C4-2B (cell line): ENCODE measurements at regions not wholly inside any gene's neighbourhood (a gene's known extent, or its start where the extent isn't known, plus 50 kb on each side); places are given as distances from the start of the nearest gene placed in this dataset.

Experiments used
- H3K27ac ChIP-seq: fragments of 450-650 bp; 2 replicates; pipeline ENCODE4 v1.5.1; 2017
- ZFX ChIP-seq: fragments of 450-650 bp; IDR thresholded peaks from 2 replicates; pipeline ENCODE4 v1.6.1; 2017
- TF ChIP-seq, protein P1 (sequence below): fragments of 450-650 bp; conservative IDR thresholded peaks from 2 replicates; pipeline ENCODE4 v1.5.1; 2017; ENCODE audit warnings: mild to moderate bottlenecking

DNA sequence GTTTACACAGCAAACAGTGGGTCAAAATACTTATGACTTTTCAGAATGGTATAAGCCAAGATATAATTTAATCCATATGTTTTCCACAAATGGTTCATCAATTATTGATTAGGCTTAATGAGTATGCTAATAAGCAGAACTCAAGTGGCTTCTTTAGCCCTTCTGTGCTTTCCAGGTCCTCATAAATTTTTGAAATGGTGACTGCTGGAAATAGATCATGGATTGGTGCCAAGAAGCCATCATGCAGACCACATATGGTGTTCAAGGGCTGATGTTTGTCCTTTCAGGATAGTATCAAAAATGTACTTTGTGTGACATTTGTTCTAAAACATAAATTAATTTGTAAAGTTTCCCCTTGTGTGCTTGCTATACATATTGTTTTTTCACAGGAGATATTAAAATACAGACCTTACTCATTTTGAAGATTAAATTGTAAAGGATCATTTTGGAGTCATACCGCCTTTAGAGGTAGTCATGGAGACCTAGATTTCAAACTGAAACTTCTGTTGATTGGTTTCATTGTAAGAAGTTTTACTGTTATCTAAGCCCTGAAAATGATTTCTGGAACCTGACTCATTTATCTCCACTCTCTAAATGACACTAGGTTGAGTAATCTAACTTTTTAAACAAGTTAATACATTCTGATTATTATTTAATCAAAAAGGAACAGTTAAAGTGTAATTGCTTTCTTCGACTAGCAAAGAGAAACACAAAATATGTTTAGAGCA, 507.9 kb downstream of the PLA2G4A start:
- H3K27ac ChIP-seq, result no peak overlapping the region
- no peak for TF ChIP-seq ZFX
- TF ChIP-seq, protein P1, sequence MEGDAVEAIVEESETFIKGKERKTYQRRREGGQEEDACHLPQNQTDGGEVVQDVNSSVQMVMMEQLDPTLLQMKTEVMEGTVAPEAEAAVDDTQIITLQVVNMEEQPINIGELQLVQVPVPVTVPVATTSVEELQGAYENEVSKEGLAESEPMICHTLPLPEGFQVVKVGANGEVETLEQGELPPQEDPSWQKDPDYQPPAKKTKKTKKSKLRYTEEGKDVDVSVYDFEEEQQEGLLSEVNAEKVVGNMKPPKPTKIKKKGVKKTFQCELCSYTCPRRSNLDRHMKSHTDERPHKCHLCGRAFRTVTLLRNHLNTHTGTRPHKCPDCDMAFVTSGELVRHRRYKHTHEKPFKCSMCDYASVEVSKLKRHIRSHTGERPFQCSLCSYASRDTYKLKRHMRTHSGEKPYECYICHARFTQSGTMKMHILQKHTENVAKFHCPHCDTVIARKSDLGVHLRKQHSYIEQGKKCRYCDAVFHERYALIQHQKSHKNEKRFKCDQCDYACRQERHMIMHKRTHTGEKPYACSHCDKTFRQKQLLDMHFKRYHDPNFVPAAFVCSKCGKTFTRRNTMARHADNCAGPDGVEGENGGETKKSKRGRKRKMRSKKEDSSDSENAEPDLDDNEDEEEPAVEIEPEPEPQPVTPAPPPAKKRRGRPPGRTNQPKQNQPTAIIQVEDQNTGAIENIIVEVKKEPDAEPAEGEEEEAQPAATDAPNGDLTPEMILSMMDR, result no peak

DNA sequence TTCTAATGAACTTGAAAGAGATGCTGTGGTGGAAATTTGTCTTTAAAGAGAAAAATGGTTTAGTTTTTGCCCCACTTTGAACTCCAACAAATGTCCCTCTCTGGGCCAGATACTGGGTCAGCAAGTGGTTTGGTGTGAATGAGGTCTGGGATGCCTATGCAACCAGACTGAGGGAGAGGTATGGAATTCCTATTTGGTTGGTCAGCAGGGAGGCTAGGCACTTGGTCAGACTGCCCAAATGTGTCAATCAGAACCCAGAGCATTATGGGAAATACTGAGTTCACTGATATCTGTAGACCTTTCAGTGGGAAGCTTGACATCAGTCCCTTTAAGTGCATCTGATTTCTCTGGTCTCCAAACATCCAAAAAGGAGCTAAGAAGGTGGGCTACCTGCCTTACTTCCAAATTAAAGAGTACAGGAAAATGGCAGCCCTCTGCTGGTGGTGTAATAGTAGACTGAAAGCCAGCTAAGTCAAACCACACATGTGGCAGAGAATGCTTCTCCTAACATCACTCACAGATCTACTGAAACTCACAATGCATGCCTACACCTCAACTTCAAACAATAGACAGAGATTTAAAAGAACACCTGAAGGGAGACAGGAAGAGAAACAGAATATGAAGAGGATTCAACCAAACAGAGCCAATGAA, 510.1 kb downstream of the PLA2G4A start:
- no peak overlapping the region for H3K27ac ChIP-seq
- TF ChIP-seq, protein P1, result no peak
- TF ChIP-seq ZFX, result no peak

DNA sequence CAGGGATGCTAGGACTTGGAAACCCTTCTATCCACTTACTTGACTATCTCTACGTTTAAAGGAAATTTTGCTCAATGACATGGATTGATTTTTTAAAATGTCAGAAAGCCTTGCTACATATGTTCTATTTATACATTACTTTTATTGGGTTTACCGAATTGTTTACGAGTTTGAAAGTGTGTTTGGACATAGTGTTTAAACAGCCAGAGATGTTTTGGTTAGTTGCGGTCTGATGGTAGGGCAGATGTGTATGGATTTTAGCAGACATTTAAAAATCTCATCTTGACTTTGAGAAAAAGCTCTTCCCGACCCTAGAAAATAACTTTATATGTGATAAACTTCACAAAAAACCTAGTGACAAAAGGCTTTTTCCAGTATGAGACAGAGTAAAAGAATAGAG, 513.7 kb downstream of the PLA2G4A start:
- H3K27ac ChIP-seq, result no peak overlapping the region
- TF ChIP-seq, protein P1, result no peak
- TF ChIP-seq ZFX, result no peak

DNA sequence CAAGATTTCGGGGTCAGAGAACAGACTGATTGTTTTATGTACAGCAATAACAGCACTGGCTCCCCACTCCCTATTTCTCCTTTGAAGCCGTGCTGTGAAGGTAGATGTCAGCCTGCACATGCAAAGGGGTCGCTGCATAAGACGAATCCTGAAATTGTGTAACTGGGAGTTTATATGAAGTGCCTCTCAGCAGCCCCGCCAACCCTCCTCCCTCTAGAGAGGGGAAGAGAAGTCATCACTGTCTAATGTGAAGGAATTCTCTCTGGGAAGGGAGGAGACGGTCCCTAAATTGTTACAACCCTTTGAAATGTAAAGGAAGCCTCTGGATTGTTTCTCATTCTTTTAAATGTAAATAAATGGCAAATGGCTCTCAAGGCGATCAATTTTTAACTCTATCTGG, 545.3 kb downstream of the PLA2G4A start:
- TF ChIP-seq, protein P1, result no peak
- H3K27ac ChIP-seq, result no peak overlapping the region

DNA sequence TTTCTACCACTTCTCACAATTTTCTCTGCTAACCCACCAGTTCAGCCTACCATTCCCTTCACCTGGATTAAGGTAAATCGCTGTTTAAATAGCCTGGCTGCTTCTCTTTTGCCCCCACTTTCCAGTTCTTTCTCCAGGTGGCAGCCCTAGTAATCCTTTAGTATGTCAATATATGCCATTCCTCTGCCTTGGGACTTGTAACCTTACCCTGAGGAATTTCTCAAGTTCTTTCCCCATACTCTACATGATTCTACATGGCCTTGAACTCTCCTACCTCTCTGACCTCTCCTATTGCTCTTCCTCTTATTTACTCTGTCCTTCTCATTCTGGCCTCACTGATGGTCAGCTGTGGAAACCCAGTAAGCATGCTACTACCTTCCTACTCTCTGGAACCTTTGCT, 546.0 kb downstream of the PLA2G4A start:
- TF ChIP-seq, protein P1, result no peak
- TF ChIP-seq ZFX, result no peak
- H3K27ac ChIP-seq, result no peak overlapping the region

DNA sequence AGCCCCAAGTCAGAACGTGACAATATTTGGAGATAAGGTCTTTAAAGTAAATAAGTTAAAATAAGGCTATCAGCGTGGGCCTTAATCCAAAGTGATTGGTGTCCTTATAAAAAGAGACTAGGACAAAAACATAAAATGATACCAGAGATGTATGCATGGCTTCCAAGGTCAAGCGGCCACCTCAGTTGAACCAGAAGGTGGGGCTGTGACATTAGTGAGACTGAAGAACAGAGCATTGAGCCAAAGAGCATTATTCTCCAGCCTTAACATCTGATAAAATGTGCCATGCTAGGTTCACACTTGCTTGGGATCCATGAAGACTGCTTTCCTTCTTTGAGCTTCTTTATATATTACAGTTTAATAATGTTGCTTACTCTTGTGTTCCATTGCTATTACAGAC, 554.6 kb downstream of the PLA2G4A start:
- no peak for TF ChIP-seq ZFX
- TF ChIP-seq, protein P1, result peak; percentile 41

DNA sequence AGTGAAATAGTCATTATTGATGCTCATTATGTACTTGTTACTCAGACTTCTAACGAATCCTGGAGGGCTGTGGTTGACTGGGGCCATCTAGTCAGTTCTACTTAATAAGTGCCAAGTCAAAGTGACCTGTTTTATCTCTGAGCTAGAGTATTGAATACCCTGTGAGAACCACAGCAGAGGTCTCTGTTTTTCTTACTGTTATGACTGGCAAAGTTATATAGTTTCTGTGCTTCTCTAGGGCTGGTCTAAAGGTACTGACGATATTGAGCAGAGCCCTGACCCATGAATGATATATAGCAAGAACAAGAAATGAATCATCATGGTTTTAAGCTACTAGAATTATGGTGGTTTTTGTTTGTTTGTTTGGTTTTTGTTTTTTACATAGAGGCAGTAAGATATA, 555.8 kb downstream of the PLA2G4A start:
- no peak overlapping the region for H3K27ac ChIP-seq
- TF ChIP-seq ZFX, result no peak
- TF ChIP-seq, protein P1, result no peak

More for the DNA sequence above, 554.6 kb downstream of the PLA2G4A start:
- no peak overlapping the region for H3K27ac ChIP-seq
